ENCODE measurements at regions not wholly inside any gene's neighbourhood (a gene's known extent, or its start where the extent isn't known, plus 50 kb on each side); places are given as distances from the start of the nearest gene placed in this dataset.

GRCh38 chr3:31370380-31370666 lies 162.4 kb upstream of the STT3B start:
- Mint-ChIP-seq H3K4me1 (no peaks in the 10 kb centered on the region), H3K27me3 (ENCODE audit: low read depth in 2 of 2) (peaks cover 0 to 3% of the 10 kb centered on the region in 2 donors), H3K36me3 (no peaks in the 10 kb centered on the region), H3K9me3 (no peaks in the 10 kb centered on the region), H3K27ac (no peak overlapping the region), H3K4me3 (no peak overlapping the region)
- Histone ChIP-seq H3K27me3 (ENCODE audit: control insufficient read depth, insufficient read depth, low read length) (no peaks in the 10 kb centered on the region), H3K4me1 (ENCODE audit: control insufficient read depth, insufficient read depth, low read length) (no peaks in the 10 kb centered on the region), H3K36me3 (ENCODE audit: control insufficient read depth, insufficient read depth, low read length) (no peaks in the 10 kb centered on the region), H3K27ac (ENCODE audit: low read length) (no peak overlapping the region), H3K9me3 (ENCODE audit: control insufficient read depth, insufficient read depth, low read length) (no peaks in the 10 kb centered on the region), H3K4me3 (ENCODE audit: low read length) (no peak overlapping the region)
- no peak for TF ChIP-seq CTCF (IDR thresholded peaks at IDR 0.05)
- DNase-seq (no peak), ATAC-seq (no peak)
- intact Hi-C loops (cut with micrococcal nuclease), result no loop called here

- Histone ChIP-seq H3K27me3 (ENCODE audit: control insufficient read depth, insufficient read depth, low read length) (no peaks in the 10 kb centered on the region), H3K36me3 (ENCODE audit: control insufficient read depth, insufficient read depth, low read length) (no peaks in the 10 kb centered on the region), H3K4me3 (ENCODE audit: low read length) (no peak overlapping the region), H3K4me1 (ENCODE audit: control insufficient read depth, insufficient read depth, low read length) (no peaks in the 10 kb centered on the region), H3K9me3 (ENCODE audit: control insufficient read depth, insufficient read depth, low read length) (no peaks in the 10 kb centered on the region), H3K27ac (ENCODE audit: low read length) (no peak overlapping the region)
- no peaks in the 10 kb centered on the region for H3K4me1 Mint-ChIP-seq
- intact Hi-C loops (cut with micrococcal nuclease), result no loop called here
- H3K27ac Mint-ChIP-seq, result no peak overlapping the region
- no peaks in the 10 kb centered on the region for H3K36me3 Mint-ChIP-seq
- ATAC-seq, result no peak
- no peak for DNase-seq
- no peak for TF ChIP-seq CTCF (IDR thresholded peaks at IDR 0.05)
- WGBS (ENCODE audit: insufficient coverage), result 85% methylated on average over 2 of the region's 2 CpGs
- H3K9me3 Mint-ChIP-seq, result no peaks in the 10 kb centered on the region
- H3K4me3 Mint-ChIP-seq, result no peak overlapping the region
- H3K27me3 Mint-ChIP-seq (ENCODE audit: low read depth in 2 of 2), result peaks cover 0 to 3% of the 10 kb centered on the region in 2 donors
Observed at GRCh38 chr3:31370681-31371080, 162.0 kb upstream of the STT3B start.

- no peaks in the 10 kb centered on the region for H3K4me1 ChIP-seq (ENCODE audit: control insufficient read depth, insufficient read depth, low read length)
- no peaks in the 10 kb centered on the region for H3K9me3 Mint-ChIP-seq
- H3K4me3 Mint-ChIP-seq, result no peak overlapping the region
- no peak overlapping the region for H3K27ac ChIP-seq (ENCODE audit: low read length)
- DNase-seq (no peak), ATAC-seq (no peak)
- WGBS (ENCODE audit: insufficient coverage), result 98% methylated on average over 4 of the region's 4 CpGs
- no peaks in the 10 kb centered on the region for H3K4me1 Mint-ChIP-seq
- no peaks in the 10 kb centered on the region for H3K36me3 Mint-ChIP-seq
- no peak overlapping the region for H3K27ac Mint-ChIP-seq
- TF ChIP-seq CTCF (IDR thresholded peaks at IDR 0.05), result no peak
- H3K27me3 Mint-ChIP-seq (ENCODE audit: low read depth in 2 of 2), result peaks cover 0 to 3% of the 10 kb centered on the region in 2 donors
- intact Hi-C loops (cut with micrococcal nuclease), result no loop called here
- H3K36me3 ChIP-seq (ENCODE audit: control insufficient read depth, insufficient read depth, low read length), result no peaks in the 10 kb centered on the region
- no peaks in the 10 kb centered on the region for H3K9me3 ChIP-seq (ENCODE audit: control insufficient read depth, insufficient read depth, low read length)
- no peak overlapping the region for H3K4me3 ChIP-seq (ENCODE audit: low read length)
- no peaks in the 10 kb centered on the region for H3K27me3 ChIP-seq (ENCODE audit: control insufficient read depth, insufficient read depth, low read length)
Observed at GRCh38 chr3:31371484-31372177, 161.1 kb upstream of the STT3B start.

- intact Hi-C loops (cut with micrococcal nuclease), result no loop called here
- no peak for TF ChIP-seq CTCF (IDR thresholded peaks at IDR 0.05)
- no peaks in the 10 kb centered on the region for H3K27me3 ChIP-seq (ENCODE audit: control insufficient read depth, insufficient read depth, low read length)
- Mint-ChIP-seq H3K4me3 (no peak overlapping the region), H3K36me3 (no peaks in the 10 kb centered on the region), H3K9me3 (no peaks in the 10 kb centered on the region), H3K27ac (no peak overlapping the region), H3K4me1 (no peaks in the 10 kb centered on the region), H3K27me3 (ENCODE audit: low read depth in 2 of 2) (peaks cover 0 to 3% of the 10 kb centered on the region in 2 donors)
- no peaks in the 10 kb centered on the region for H3K9me3 ChIP-seq (ENCODE audit: control insufficient read depth, insufficient read depth, low read length)
- H3K4me1 ChIP-seq (ENCODE audit: control insufficient read depth, insufficient read depth, low read length), result no peaks in the 10 kb centered on the region
- no peak for ATAC-seq
- H3K4me3 ChIP-seq (ENCODE audit: low read length), result no peak overlapping the region
- H3K36me3 ChIP-seq (ENCODE audit: control insufficient read depth, insufficient read depth, low read length), result no peaks in the 10 kb centered on the region
- DNase-seq, result no peak
- WGBS (ENCODE audit: insufficient coverage), result 99% methylated on average over 3 of the region's 3 CpGs
- no peak overlapping the region for H3K27ac ChIP-seq (ENCODE audit: low read length)
Observed at GRCh38 chr3:31373681-31374080, 159.0 kb upstream of the STT3B start.
